SK-N-SH (cell line): ENCODE measurements at regions not wholly inside any gene's neighbourhood (a gene's known extent, or its start where the extent isn't known, plus 50 kb on each side); places are given as distances from the start of the nearest gene placed in this dataset.

Experiments used
- CTCF ChIA-PET: fragments of 300-600, 350-600 bp; formaldehyde crosslinking; extraction: SDS; loops from one replicate; lab custom pipeline; 2021; lab: Yijun Ruan, JAX
- POLR2A ChIA-PET: fragments of 350-600 bp; sonication (Branson Sonifier 250); formaldehyde crosslinking; extraction: SDS; loops from one replicate; lab custom pipeline; 2020; ENCODE audit warnings: antibody characterized with exemption, inconsistent platforms; lab: Yijun Ruan, JAX
- DNase-seq: peaks from one replicate; pipeline ENCODE4 v3.0.0; 2012
- H2AFZ ChIP-seq: fragments of 200-600 bp; sonication (generic); 2 replicates; pipeline ENCODE4 v1.8.1; 2016; ENCODE audit warnings: antibody characterized with exemption, mild to moderate bottlenecking, low read depth
- H3F3A ChIP-seq: fragments of 200-600 bp; sonication (generic); replicated peaks from 2 replicates; pipeline ENCODE3; 2016; ENCODE audit warnings: antibody characterized with exemption, mild to moderate bottlenecking; ENCODE audit not compliant: insufficient read depth
- H3K27ac ChIP-seq, 2 experiments: fragments of 200-500 bp in 1 of 2; fragments of 200-600 bp in 1 of 2; sonication (Bioruptor generic) in 1 of 2; sonication (generic), shearing (Covaris generic) in 1 of 2; 2 replicates each; pipeline versions ENCODE4 v1.5.1 to v1.6.1; 2014 to 2016; ENCODE audit warnings: low read depth in 2 of 2, inconsistent platforms in 1 of 2, low read length in 1 of 2, mild to moderate bottlenecking in 1 of 2, mixed read lengths in 1 of 2
- H3K27me3 ChIP-seq: fragments of 200-600 bp; sonication (generic), shearing (Covaris generic); 2 replicates; pipeline ENCODE4 v1.6.1; 2016; ENCODE audit warnings: mixed run types; ENCODE audit not compliant: insufficient read depth
- H3K36me3 ChIP-seq, 2 experiments: fragments of 200-500 bp in 1 of 2; fragments of 200-600 bp in 1 of 2; sonication (Bioruptor generic) in 1 of 2; sonication (generic) in 1 of 2; replicated peaks in 1 of 2; 2 replicates each; pipeline versions ENCODE3 to v1.5.1; 2014 to 2016; ENCODE audit warnings: low read length in 1 of 2, mild to moderate bottlenecking in 1 of 2; ENCODE audit not compliant: insufficient read depth in 2 of 2, control insufficient read depth in 1 of 2
- H3K4me1 ChIP-seq, 2 experiments: fragments of 200-500 bp in 1 of 2; fragments of 200-600 bp in 1 of 2; sonication (Bioruptor generic) in 1 of 2; sonication (generic), shearing (Covaris generic) in 1 of 2; 2 replicates each; pipeline versions ENCODE4 v1.5.1 to v1.6.1; 2014 to 2016; ENCODE audit warnings: low read depth in 1 of 2, low read length in 1 of 2, mixed run types in 1 of 2; ENCODE audit not compliant: insufficient read depth in 2 of 2, control insufficient read depth in 1 of 2
- H3K4me2 ChIP-seq: fragments of 200-600 bp; sonication (generic), shearing (Covaris generic); 2 replicates; pipeline ENCODE4 v1.6.1; 2017; ENCODE audit warnings: mixed run types
- H3K4me3 ChIP-seq, 2 experiments: fragments of 200-500 bp in 1 of 2; fragments of 200-600 bp in 1 of 2; sonication (Bioruptor generic) in 1 of 2; sonication (generic), shearing (Covaris generic) in 1 of 2; 2 replicates each; pipeline versions ENCODE4 v1.5.1 to v1.8.1; 2014 to 2016; ENCODE audit warnings: low read depth in 2 of 2, inconsistent platforms in 1 of 2, low read length in 1 of 2, mild to moderate bottlenecking in 1 of 2, mixed read lengths in 1 of 2, moderate library complexity in 1 of 2
- H3K79me2 ChIP-seq: fragments of 200-600 bp; sonication (generic); 2 replicates; pipeline ENCODE4 v1.8.1; 2017; ENCODE audit warnings: mild to moderate bottlenecking; ENCODE audit not compliant: insufficient read depth
- H3K9ac ChIP-seq: fragments of 200-600 bp; sonication (generic); 2 replicates; pipeline ENCODE4 v1.6.1; 2017; ENCODE audit warnings: mixed run types
- H3K9me2 ChIP-seq: fragments of 200-600 bp; sonication (generic); 2 replicates; pipeline ENCODE4 v1.6.1; 2017; ENCODE audit warnings: mixed run types
- H3K9me3 ChIP-seq: fragments of 200-600 bp; sonication (generic); 2 replicates; pipeline ENCODE4 v1.6.1; 2017; ENCODE audit warnings: mixed run types, mild to moderate bottlenecking, moderate library complexity
- H4K20me1 ChIP-seq: fragments of 200-600 bp; sonication (generic); 2 replicates; pipeline ENCODE4 v1.6.1; 2017; ENCODE audit warnings: mild to moderate bottlenecking, mixed run types; ENCODE audit not compliant: insufficient read depth
- CHD2 ChIP-seq: fragments of 150-350 bp; IDR thresholded peaks from 2 replicates; pipeline ENCODE4 v1.6.1; 2018; ENCODE audit warnings: low read length; ENCODE audit not compliant: partially characterized antibody
- EZH2phosphoT487 ChIP-seq: fragments of 200-600 bp; sonication (generic); IDR thresholded peaks from 2 replicates; pipeline ENCODE4 v1.6.1; 2017; ENCODE audit warnings: low read depth, mixed run types, mild to moderate bottlenecking, antibody characterized with exemption, moderate library complexity, borderline replicate concordance
- FOSL2 ChIP-seq: IDR thresholded peaks from 2 replicates; pipeline ENCODE4 v1.4.0; 2012; ENCODE audit warnings: low read depth, mild to moderate bottlenecking, moderate library complexity, borderline replicate concordance
- FOXM1 ChIP-seq: IDR thresholded peaks from 2 replicates; pipeline ENCODE4 v1.4.0; 2012; ENCODE audit warnings: low read depth, mild to moderate bottlenecking
- MAX ChIP-seq: IDR thresholded peaks from 2 replicates; pipeline ENCODE4 v1.4.0; 2012; ENCODE audit warnings: low read depth
- MXI1 ChIP-seq: IDR thresholded peaks from 2 replicates; pipeline ENCODE4 v1.6.1; 2012; ENCODE audit warnings: mild to moderate bottlenecking, low read depth, low read length, improper control_type of control experiment
- NRF1 ChIP-seq: IDR thresholded peaks from 2 replicates; pipeline ENCODE4 v1.6.1; 2012; ENCODE audit warnings: low read depth, mild to moderate bottlenecking, low read length
- PBX3 ChIP-seq: IDR thresholded peaks from 2 replicates; pipeline ENCODE4; 2012
- POLR2AphosphoS5 ChIP-seq: IDR thresholded peaks from 2 replicates; pipeline ENCODE4 v1.6.1; 2012; ENCODE audit warnings: low read depth, low read length
- RAD21 ChIP-seq: IDR thresholded peaks from 2 replicates; pipeline ENCODE4 v1.6.1; 2012; ENCODE audit warnings: mild to moderate bottlenecking, low read length
- RCOR1 ChIP-seq: fragments of 150-350 bp; IDR thresholded peaks from 2 replicates; pipeline ENCODE4 v1.6.1; 2017; ENCODE audit warnings: antibody characterized with exemption, low read length
- RXRA ChIP-seq: IDR thresholded peaks from 2 replicates; pipeline ENCODE4 v1.4.0; 2012; ENCODE audit warnings: low read depth, mild to moderate bottlenecking, borderline replicate concordance
- SIN3A ChIP-seq: IDR thresholded peaks from 2 replicates; pipeline ENCODE4 v1.6.1; 2012; ENCODE audit warnings: low read depth, mild to moderate bottlenecking, low read length, moderate library complexity, borderline replicate concordance
- TAF1 ChIP-seq: IDR thresholded peaks from 2 replicates; pipeline ENCODE4 v1.6.1; 2012; ENCODE audit warnings: low read depth, mild to moderate bottlenecking, low read length, moderate library complexity, borderline replicate concordance
- TCF12 ChIP-seq: IDR thresholded peaks from 2 replicates; pipeline ENCODE4 v1.4.0; 2012
- TEAD4 ChIP-seq: IDR thresholded peaks from 2 replicates; pipeline ENCODE4 v1.4.0; 2012; ENCODE audit warnings: mild to moderate bottlenecking, borderline replicate concordance; ENCODE audit not compliant: insufficient read depth
- WGBS: methylation state at CpG from one replicate; pipeline ENCODE4 v1.1.6; 2017; ENCODE audit warnings: low lambda C conversion rate; 5-methylcytosine and 5-hydroxymethylcytosine counted together
- TF ChIP-seq, protein P1 (sequence below): IDR thresholded peaks from 2 replicates; pipeline ENCODE4 v1.6.1; 2012; ENCODE audit warnings: mild to moderate bottlenecking, low read depth, low read length, moderate library complexity

- no peak for TF ChIP-seq FOSL2
- TF ChIP-seq, protein P1, sequence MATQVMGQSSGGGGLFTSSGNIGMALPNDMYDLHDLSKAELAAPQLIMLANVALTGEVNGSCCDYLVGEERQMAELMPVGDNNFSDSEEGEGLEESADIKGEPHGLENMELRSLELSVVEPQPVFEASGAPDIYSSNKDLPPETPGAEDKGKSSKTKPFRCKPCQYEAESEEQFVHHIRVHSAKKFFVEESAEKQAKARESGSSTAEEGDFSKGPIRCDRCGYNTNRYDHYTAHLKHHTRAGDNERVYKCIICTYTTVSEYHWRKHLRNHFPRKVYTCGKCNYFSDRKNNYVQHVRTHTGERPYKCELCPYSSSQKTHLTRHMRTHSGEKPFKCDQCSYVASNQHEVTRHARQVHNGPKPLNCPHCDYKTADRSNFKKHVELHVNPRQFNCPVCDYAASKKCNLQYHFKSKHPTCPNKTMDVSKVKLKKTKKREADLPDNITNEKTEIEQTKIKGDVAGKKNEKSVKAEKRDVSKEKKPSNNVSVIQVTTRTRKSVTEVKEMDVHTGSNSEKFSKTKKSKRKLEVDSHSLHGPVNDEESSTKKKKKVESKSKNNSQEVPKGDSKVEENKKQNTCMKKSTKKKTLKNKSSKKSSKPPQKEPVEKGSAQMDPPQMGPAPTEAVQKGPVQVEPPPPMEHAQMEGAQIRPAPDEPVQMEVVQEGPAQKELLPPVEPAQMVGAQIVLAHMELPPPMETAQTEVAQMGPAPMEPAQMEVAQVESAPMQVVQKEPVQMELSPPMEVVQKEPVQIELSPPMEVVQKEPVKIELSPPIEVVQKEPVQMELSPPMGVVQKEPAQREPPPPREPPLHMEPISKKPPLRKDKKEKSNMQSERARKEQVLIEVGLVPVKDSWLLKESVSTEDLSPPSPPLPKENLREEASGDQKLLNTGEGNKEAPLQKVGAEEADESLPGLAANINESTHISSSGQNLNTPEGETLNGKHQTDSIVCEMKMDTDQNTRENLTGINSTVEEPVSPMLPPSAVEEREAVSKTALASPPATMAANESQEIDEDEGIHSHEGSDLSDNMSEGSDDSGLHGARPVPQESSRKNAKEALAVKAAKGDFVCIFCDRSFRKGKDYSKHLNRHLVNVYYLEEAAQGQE = no peak
- no peak for TF ChIP-seq PBX3
- TF ChIP-seq TAF1 = no peak
- TF ChIP-seq POLR2AphosphoS5 = no peak
Measured at GRCh38 chr18:78679031-78679430, 300.6 kb upstream of the SALL3 start (continued).

DNA sequence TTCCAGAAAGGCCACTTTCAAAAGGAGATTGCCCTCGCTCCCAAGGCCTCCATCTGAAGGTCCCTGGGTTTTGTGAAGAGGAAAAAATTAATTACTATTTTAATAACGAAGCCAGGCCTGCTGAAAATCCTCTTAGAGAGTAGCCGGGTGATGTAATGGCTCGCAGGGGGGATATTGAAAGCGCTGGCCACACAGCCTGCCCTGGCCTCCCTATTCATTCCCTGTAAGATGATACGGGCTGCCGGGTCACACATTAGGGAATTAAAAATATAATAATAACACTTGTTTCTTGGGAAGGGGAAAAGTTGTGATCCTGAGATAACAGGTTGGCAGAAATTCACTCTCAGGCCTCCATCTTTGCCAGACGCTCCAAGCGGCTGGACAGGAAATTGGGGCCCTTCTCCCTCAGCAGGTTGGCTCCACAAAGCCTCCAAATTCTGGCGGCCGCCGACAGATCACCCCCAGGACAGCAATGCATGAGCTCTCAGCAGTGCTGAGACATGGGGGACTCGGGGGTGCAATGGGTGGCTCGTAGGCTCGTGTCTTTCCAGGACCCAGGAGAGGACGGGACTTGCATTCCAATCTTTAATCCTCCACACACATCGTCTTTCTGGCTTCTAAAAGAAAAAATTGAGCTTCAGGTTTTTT lies 299.9 kb upstream of the SALL3 start:
- ChIA-PET POLR2A (no interaction called here), CTCF (no interaction called here)
- H3F3A ChIP-seq = no peaks in the 10 kb centered on the region

DNA sequence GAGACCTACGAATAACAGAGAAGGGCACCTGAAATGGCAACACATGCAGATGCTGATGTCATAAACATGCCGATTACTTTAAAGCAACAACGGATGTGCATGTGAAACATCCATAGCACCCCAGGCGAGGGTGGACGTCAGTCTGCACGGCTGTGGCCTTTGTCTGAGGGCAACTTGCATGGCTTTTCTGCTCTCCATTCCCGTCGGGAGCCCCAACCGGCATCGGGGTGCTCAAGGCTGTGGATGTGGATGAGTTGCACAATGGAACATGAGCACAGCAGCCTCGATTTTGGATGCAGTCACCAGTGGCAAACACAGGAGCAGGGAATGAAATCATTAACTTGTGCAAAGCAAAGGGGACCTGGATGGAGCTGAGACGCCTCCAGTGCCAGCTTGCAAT lies 298.2 kb upstream of the SALL3 start:
- Histone ChIP-seq H3K9me3 (no peaks in the 10 kb centered on the region), H3K36me3 (no peaks in the 10 kb centered on the region), H3K79me2 (no peaks in the 10 kb centered on the region), H3K27ac (no peak overlapping the region), H3K4me1 (peaks cover 0 to 3% of the 10 kb centered on the region in 2 experiments; a peak in 1 of 4 replicates), H3K27me3 (peaks cover 72% of the 10 kb centered on the region), H3K9ac (no peak overlapping the region), H3K4me3 (no peak overlapping the region), H4K20me1 (no peaks in the 10 kb centered on the region), H3K9me2 (no peaks in the 10 kb centered on the region), H2AFZ (no peak overlapping the region), H3K4me2 (no peak overlapping the region), H3F3A (no peaks in the 10 kb centered on the region)
- no peak for DNase-seq
- POLR2A ChIA-PET = no interaction called here
- TF ChIP-seq EZH2phosphoT487 (no peak), RXRA (no peak), MXI1 (no peak), POLR2AphosphoS5 (no peak), FOXM1 (no peak), TCF12 (no peak), RCOR1 (no peak), SIN3A (no peak), TEAD4 (no peak), RAD21 (no peak), MAX (no peak), NRF1 (no peak), CHD2 (no peak)
- WGBS = 7% methylated on average over 7 of the region's 12 CpGs
- CTCF ChIA-PET = no interaction called here

More for the DNA sequence above, 299.9 kb upstream of the SALL3 start:
- no peak overlapping the region for H3K9ac ChIP-seq
- no peak overlapping the region for H2AFZ ChIP-seq
- no peaks in the 10 kb centered on the region for H4K20me1 ChIP-seq
- no peaks in the 10 kb centered on the region for H3K79me2 ChIP-seq
- H3K4me3 ChIP-seq = no peak overlapping the region
- H3K4me2 ChIP-seq = no peak overlapping the region
- no peaks in the 10 kb centered on the region for H3K9me2 ChIP-seq
- H3K4me1 ChIP-seq = peaks cover 0 to 3% of the 10 kb centered on the region in 2 experiments; a peak in 1 of 4 replicates
- H3K36me3 ChIP-seq = no peaks in the 10 kb centered on the region
- no peaks in the 10 kb centered on the region for H3K9me3 ChIP-seq
- peaks cover 61% of the 10 kb centered on the region for H3K27me3 ChIP-seq
- no peak overlapping the region for H3K27ac ChIP-seq
- WGBS = 11% methylated on average over 17 of the region's 17 CpGs
- TF ChIP-seq RCOR1 = no peak
- DNase-seq = no peak
